Immature natural killer cell (primary cell): ENCODE measurements at regions not wholly inside any gene's neighbourhood (a gene's known extent, or its start where the extent isn't known, plus 50 kb on each side); places are given as distances from the start of the nearest gene placed in this dataset.
"Not testable (repeated sequence)": the region's sequence is repeated elsewhere in the genome, so short reads cannot be mapped to it uniquely, and the experiment has no call there.

ENCODE experiments used
- DNase-seq, 3 donors: peaks; one replicate each; pipeline ENCODE4 v3.0.0; 2022; ENCODE audit warnings: mixed read lengths in 1 of 3
- H3K27ac Mint-ChIP-seq, 6 donors: one replicate each; pipeline ENCODE4 v1.8.0; 2020; ENCODE audit warnings: mixed read lengths in 6 of 6, mild to moderate bottlenecking in 5 of 6, inconsistent platforms in 4 of 6, moderate library complexity in 3 of 6
- H3K27me3 Mint-ChIP-seq, 3 donors: one replicate each; pipeline ENCODE4 v1.8.0; 2020 to 2021; ENCODE audit warnings: low read depth in 3 of 3, mild to moderate bottlenecking in 3 of 3, mixed read lengths in 3 of 3, moderate library complexity in 3 of 3, inconsistent platforms in 1 of 3
- H3K36me3 Mint-ChIP-seq, 3 donors: one replicate each; pipeline ENCODE4 v1.8.0; 2020; ENCODE audit warnings: mixed read lengths in 3 of 3, inconsistent platforms in 2 of 3, mild to moderate bottlenecking in 2 of 3
- H3K4me1 Mint-ChIP-seq, 2 donors: one replicate each; pipeline ENCODE4 v1.8.0; 2020; ENCODE audit warnings: inconsistent platforms in 2 of 2, mild to moderate bottlenecking in 2 of 2, mixed read lengths in 2 of 2, moderate library complexity in 1 of 2
- H3K4me3 Mint-ChIP-seq, 5 donors: one replicate each; pipeline ENCODE4 v1.8.0; 2020; ENCODE audit warnings: mild to moderate bottlenecking in 5 of 5, mixed read lengths in 5 of 5, inconsistent platforms in 3 of 5, moderate library complexity in 3 of 5
- H3K9me3 Mint-ChIP-seq, 6 donors: one replicate each; pipeline ENCODE4 v1.8.0; 2020; ENCODE audit warnings: mild to moderate bottlenecking in 6 of 6, mixed read lengths in 6 of 6, inconsistent platforms in 4 of 6, moderate library complexity in 3 of 6

- H3K36me3 Mint-ChIP-seq: peaks cover 3 to 13% (median 5%) of the 10 kb centered on the region in 3 donors
- H3K4me3 Mint-ChIP-seq: no peak overlapping the region
- H3K27ac Mint-ChIP-seq: no peak overlapping the region
- H3K4me1 Mint-ChIP-seq: peaks cover 0 to 5% of the 10 kb centered on the region in 2 donors
- H3K27me3 Mint-ChIP-seq: no peaks in the 10 kb centered on the region
- no peaks in the 10 kb centered on the region for H3K9me3 Mint-ChIP-seq
- DNase-seq: no peak
Measured at GRCh38 chr10:30542001-30542894, 87.3 kb downstream of the LYZL2 start.

- DNase-seq: no peak
- Mint-ChIP-seq H3K4me3 (no peak overlapping the region), H3K27ac (peak overlapping the region in 1 of 6 donors; percentile 50), H3K9me3 (no peaks in the 10 kb centered on the region), H3K36me3 (peaks cover 3 to 13% (median 5%) of the 10 kb centered on the region in 3 donors), H3K4me1 (peaks cover 7 to 10% of the 10 kb centered on the region in 2 donors), H3K27me3 (no peaks in the 10 kb centered on the region)
Measured at GRCh38 chr10:30540276-30540675, 89.3 kb downstream of the LYZL2 start.

- Mint-ChIP-seq H3K4me1 (peaks cover 19 to 23% of the 10 kb centered on the region in 2 donors), H3K27me3 (no peaks in the 10 kb centered on the region), H3K9me3 (no peaks in the 10 kb centered on the region), H3K27ac (no peak overlapping the region), H3K36me3 (peaks cover 7 to 16% (median 8%) of the 10 kb centered on the region in 3 donors), H3K4me3 (no peak overlapping the region)
- DNase-seq: no peak
Measured at GRCh38 chr10:30538086-30538485, 91.5 kb downstream of the LYZL2 start.

GRCh38 chr10:30537586-30537985 is 92.0 kb downstream of the LYZL2 start:
- Mint-ChIP-seq H3K27ac (no peak overlapping the region), H3K9me3 (no peaks in the 10 kb centered on the region)

GRCh38 chr10:30537158-30537557 is 92.4 kb downstream of the LYZL2 start:
- Mint-ChIP-seq H3K36me3 (peaks cover 6 to 14% (median 7%) of the 10 kb centered on the region in 3 donors), H3K4me1 (peaks cover 25 to 33% of the 10 kb centered on the region in 2 donors)
- not testable (repeated sequence) for H3K4me3 Mint-ChIP-seq, H3K27ac Mint-ChIP-seq, DNase-seq, H3K27me3 Mint-ChIP-seq, H3K9me3 Mint-ChIP-seq

More at GRCh38 chr10:30537586-30537985, 92.0 kb downstream of the LYZL2 start:
- Mint-ChIP-seq H3K4me3 (no peak overlapping the region), H3K27me3 (no peaks in the 10 kb centered on the region), H3K4me1 (peaks cover 24 to 28% of the 10 kb centered on the region in 2 donors), H3K36me3 (peaks cover 7 to 16% (median 8%) of the 10 kb centered on the region in 3 donors)
- DNase-seq: no peak

GRCh38 chr10:30536578-30536977 is 93.0 kb downstream of the LYZL2 start:
- Mint-ChIP-seq H3K9me3 (no peaks in the 10 kb centered on the region), H3K36me3 (peaks cover 4 to 11% (median 7%) of the 10 kb centered on the region in 3 donors), H3K4me1 (peaks cover 31 to 38% of the 10 kb centered on the region in 2 donors), H3K27me3 (no peaks in the 10 kb centered on the region), H3K4me3 (no peak overlapping the region), H3K27ac (peak overlapping the region in 2 of 6 donors; percentile 36 to 64)
- no peak for DNase-seq

GRCh38 chr10:30535677-30536076 is 93.9 kb downstream of the LYZL2 start:
- no peaks in the 10 kb centered on the region for H3K27me3 Mint-ChIP-seq

GRCh38 chr10:30534465-30535144 is 94.9 kb downstream of the LYZL2 start:
- peaks cover 4 to 6% (median 4%) of the 10 kb centered on the region in 3 donors for H3K27me3 Mint-ChIP-seq
- H3K9me3 Mint-ChIP-seq: no peaks in the 10 kb centered on the region
- H3K4me1 Mint-ChIP-seq: peaks cover 48 to 54% of the 10 kb centered on the region in 2 donors
- DNase-seq: peak; percentile 76 to 81 (median 76)
- peak overlapping the region in 2 of 5 donors; percentile 33 to 39 for H3K4me3 Mint-ChIP-seq
- peak overlapping the region in 5 of 6 donors; percentile 46 to 89 (median 78) for H3K27ac Mint-ChIP-seq
- peaks cover 3 to 7% (median 4%) of the 10 kb centered on the region in 3 donors for H3K36me3 Mint-ChIP-seq

More at GRCh38 chr10:30535677-30536076, 93.9 kb downstream of the LYZL2 start:
- Mint-ChIP-seq H3K9me3 (no peaks in the 10 kb centered on the region), H3K4me1 (peaks cover 37 to 45% of the 10 kb centered on the region in 2 donors), H3K36me3 (peaks cover 4 to 11% (median 7%) of the 10 kb centered on the region in 3 donors), H3K27ac (no peak overlapping the region), H3K4me3 (no peak overlapping the region)
- no peak for DNase-seq

- Mint-ChIP-seq H3K9me3 (peaks cover 0 to 2% (median 0%) of the 10 kb centered on the region in 6 donors), H3K36me3 (peaks cover 3 to 4% (median 4%) of the 10 kb centered on the region in 3 donors), H3K27me3 (peaks cover 14 to 25% (median 20%) of the 10 kb centered on the region in 3 donors), H3K4me1 (peaks cover 72 to 81% of the 10 kb centered on the region in 2 donors), H3K4me3 (peak overlapping the region; percentile 57 to 82 (median 75)), H3K27ac (peak overlapping the region; percentile 93 to 100 (median 100))
- peak in 2 of 3 donors; percentile 36 to 41 for DNase-seq
Measured at GRCh38 chr10:30531751-30532530, 97.6 kb downstream of the LYZL2 start.

GRCh38 chr10:30529373-30529998 is 95.5 kb downstream of the MAP3K8 start:
- H3K9me3 Mint-ChIP-seq: peaks cover 0 to 2% (median 0%) of the 10 kb centered on the region in 6 donors
- peak; percentile 94 to 96 (median 95) for DNase-seq
- H3K27ac Mint-ChIP-seq: peak overlapping the region; percentile 99 to 100 (median 100)
- H3K4me3 Mint-ChIP-seq: peak overlapping the region; percentile 86 to 95 (median 90)
- H3K27me3 Mint-ChIP-seq: peaks cover 19 to 35% (median 22%) of the 10 kb centered on the region in 3 donors
- H3K36me3 Mint-ChIP-seq: peaks cover under 1 to 1% (median under 1%) of the 10 kb centered on the region in 3 donors
- peaks cover 84 to 92% of the 10 kb centered on the region in 2 donors for H3K4me1 Mint-ChIP-seq

- peak overlapping the region; percentile 97 to 100 (median 100) for H3K27ac Mint-ChIP-seq
- H3K4me3 Mint-ChIP-seq: peak overlapping the region; percentile 75 to 92 (median 79)
- H3K9me3 Mint-ChIP-seq: peaks cover 0 to 2% (median 0%) of the 10 kb centered on the region in 6 donors
- no peak for DNase-seq
- peaks cover 87 to 89% of the 10 kb centered on the region in 2 donors for H3K4me1 Mint-ChIP-seq
- H3K27me3 Mint-ChIP-seq: peaks cover 19 to 37% (median 22%) of the 10 kb centered on the region in 3 donors
- no peaks in the 10 kb centered on the region for H3K36me3 Mint-ChIP-seq
Measured at GRCh38 chr10:30528429-30528786, 94.4 kb downstream of the MAP3K8 start.

GRCh38 chr10:30527623-30528428 is 93.8 kb downstream of the MAP3K8 start:
- peak overlapping the region; percentile 75 to 92 (median 79) for H3K4me3 Mint-ChIP-seq
- peaks cover 19 to 37% (median 27%) of the 10 kb centered on the region in 3 donors for H3K27me3 Mint-ChIP-seq
- H3K4me1 Mint-ChIP-seq: peaks cover 87 to 89% of the 10 kb centered on the region in 2 donors
- peaks cover 0 to 2% (median 0%) of the 10 kb centered on the region in 6 donors for H3K9me3 Mint-ChIP-seq
- H3K27ac Mint-ChIP-seq: peak overlapping the region; percentile 97 to 100 (median 100)
- DNase-seq: peak; percentile 59 to 64 (median 62)
- no peaks in the 10 kb centered on the region for H3K36me3 Mint-ChIP-seq
